Cerebellar cortex (tissue), 1 donor: ENCODE measurements at regions not wholly inside any gene's neighbourhood (a gene's known extent, or its start where the extent isn't known, plus 50 kb on each side); places are given as distances from the start of the nearest gene placed in this dataset.

Source experiments
- DNase-seq: peaks from one replicate; pipeline ENCODE4 v3.0.0-alpha.2; 2015; ENCODE audit warnings: low spot score

- DNase-seq = no peak
Observed at GRCh38 chr11:34564406-34564805, 50.8 kb upstream of the ELF5 start.

- DNase-seq = peak; percentile 23
Observed at GRCh38 chr11:34564807-34565241, 51.2 kb upstream of the ELF5 start.

- no peak for DNase-seq
Observed at GRCh38 chr11:34565417-34566207, 52.0 kb upstream of the ELF5 start.

GRCh38 chr11:34566208-34566551 lies 52.6 kb upstream of the ELF5 start:
- no peak for DNase-seq

- no peak for DNase-seq
Observed at GRCh38 chr11:34566736-34567135, 53.1 kb upstream of the ELF5 start.

- no peak for DNase-seq
Observed at GRCh38 chr11:34567733-34568132, 53.2 kb upstream of the EHF start.

- no peak for DNase-seq
Observed at GRCh38 chr11:34570584-34570983, 50.3 kb upstream of the EHF start.
